ENCODE measurements at regions not wholly inside any gene's neighbourhood (a gene's known extent, or its start where the extent isn't known, plus 50 kb on each side); places are given as distances from the start of the nearest gene placed in this dataset.

- Histone ChIP-seq H2AFZ (ENCODE audit: low read depth) (no peak overlapping the region), H3K79me2 (ENCODE audit: insufficient read depth) (no peaks in the 10 kb centered on the region), H4K20me1 (ENCODE audit: insufficient read depth) (no peaks in the 10 kb centered on the region), H3K9me3 (no peaks in the 10 kb centered on the region), H3K27ac (ENCODE audit: low read depth in 2 of 2, low read length in 1 of 2) (no peak overlapping the region), H3K36me3 (replicated peaks in 1 of 2; ENCODE audit: control insufficient read depth in 1 of 2, insufficient read depth in 2 of 2, low read length in 1 of 2) (no peaks in the 10 kb centered on the region), H3K4me1 (ENCODE audit: control insufficient read depth in 1 of 2, insufficient read depth in 2 of 2, low read depth in 1 of 2, low read length in 1 of 2) (no peaks in the 10 kb centered on the region), H3K9ac (no peak overlapping the region), H3K4me3 (ENCODE audit: low read depth in 2 of 2, low read length in 1 of 2) (no peak overlapping the region), H3F3A (replicated peaks; ENCODE audit: insufficient read depth) (no peaks in the 10 kb centered on the region), H3K9me2 (no peaks in the 10 kb centered on the region), H3K4me2 (no peak overlapping the region), H3K27me3 (ENCODE audit: insufficient read depth) (no peaks in the 10 kb centered on the region)
- no peak for TF ChIP-seq RFX5 (IDR thresholded peaks at IDR 0.05; ENCODE audit: low read length)
- TF ChIP-seq FOSL2 (IDR thresholded peaks at IDR 0.05; ENCODE audit: borderline replicate concordance, low read depth) = no peak
- no peak for TF ChIP-seq TCF12 (IDR thresholded peaks at IDR 0.05)
- no peak for TF ChIP-seq EP300 (IDR thresholded peaks at IDR 0.05; ENCODE audit: borderline replicate concordance in 1 of 2, low read depth in 1 of 2, low read length in 1 of 2)
- no peak for TF ChIP-seq TEAD4 (IDR thresholded peaks at IDR 0.05; ENCODE audit: borderline replicate concordance, insufficient read depth)
- no peak for TF ChIP-seq GABPA (IDR thresholded peaks at IDR 0.05; ENCODE audit: low read depth)
- TF ChIP-seq RXRA (IDR thresholded peaks at IDR 0.05; ENCODE audit: borderline replicate concordance, low read depth) = no peak
- no peak for TF ChIP-seq IRF3 (IDR thresholded peaks at IDR 0.05; ENCODE audit: low read depth, low read length)
- no peak for TF ChIP-seq ZBTB33 (IDR thresholded peaks at IDR 0.05; ENCODE audit: borderline replicate concordance, low read depth)
- no peak for TF ChIP-seq YY1 (IDR thresholded peaks at IDR 0.05; ENCODE audit: low read depth)
- TF ChIP-seq FOXJ3 (CRISPR knock-in tag; IDR thresholded peaks at IDR 0.05) = no peak
- TF ChIP-seq NFIC (IDR thresholded peaks at IDR 0.05; ENCODE audit: borderline replicate concordance) = no peak
- TF ChIP-seq MAX (IDR thresholded peaks at IDR 0.05; ENCODE audit: low read depth) = no peak
- TF ChIP-seq MXI1 (IDR thresholded peaks at IDR 0.05; ENCODE audit: low read depth, low read length) = no peak
- no peak for TF ChIP-seq NRF1 (IDR thresholded peaks at IDR 0.05; ENCODE audit: low read depth, low read length)
- TF ChIP-seq SMC3 (IDR thresholded peaks at IDR 0.05; ENCODE audit: low read depth, low read length) = no peak
- TF ChIP-seq CTCF (IDR thresholded peaks at IDR 0.05) = no peak
- TF ChIP-seq EZH2phosphoT487 (IDR thresholded peaks at IDR 0.05; ENCODE audit: borderline replicate concordance, low read depth) = no peak
- no peak for TF ChIP-seq USF2 (IDR thresholded peaks at IDR 0.05; ENCODE audit: borderline replicate concordance, low read depth, low read length)
- ChIA-PET CTCF (no interaction called here), POLR2A (no interaction called here)
- 45% methylated on average over 6 of the region's 6 CpGs for WGBS (ENCODE audit: low lambda C conversion rate)
- DNase-seq = no peak
Measured at GRCh38 chr2:164103271-164103670, 367.5 kb upstream of the FIGN start.

All from SK-N-SH (cell line).